ENCODE measurements at regions not wholly inside any gene's neighbourhood (a gene's known extent, or its start where the extent isn't known, plus 50 kb on each side); places are given as distances from the start of the nearest gene placed in this dataset.

DNA sequence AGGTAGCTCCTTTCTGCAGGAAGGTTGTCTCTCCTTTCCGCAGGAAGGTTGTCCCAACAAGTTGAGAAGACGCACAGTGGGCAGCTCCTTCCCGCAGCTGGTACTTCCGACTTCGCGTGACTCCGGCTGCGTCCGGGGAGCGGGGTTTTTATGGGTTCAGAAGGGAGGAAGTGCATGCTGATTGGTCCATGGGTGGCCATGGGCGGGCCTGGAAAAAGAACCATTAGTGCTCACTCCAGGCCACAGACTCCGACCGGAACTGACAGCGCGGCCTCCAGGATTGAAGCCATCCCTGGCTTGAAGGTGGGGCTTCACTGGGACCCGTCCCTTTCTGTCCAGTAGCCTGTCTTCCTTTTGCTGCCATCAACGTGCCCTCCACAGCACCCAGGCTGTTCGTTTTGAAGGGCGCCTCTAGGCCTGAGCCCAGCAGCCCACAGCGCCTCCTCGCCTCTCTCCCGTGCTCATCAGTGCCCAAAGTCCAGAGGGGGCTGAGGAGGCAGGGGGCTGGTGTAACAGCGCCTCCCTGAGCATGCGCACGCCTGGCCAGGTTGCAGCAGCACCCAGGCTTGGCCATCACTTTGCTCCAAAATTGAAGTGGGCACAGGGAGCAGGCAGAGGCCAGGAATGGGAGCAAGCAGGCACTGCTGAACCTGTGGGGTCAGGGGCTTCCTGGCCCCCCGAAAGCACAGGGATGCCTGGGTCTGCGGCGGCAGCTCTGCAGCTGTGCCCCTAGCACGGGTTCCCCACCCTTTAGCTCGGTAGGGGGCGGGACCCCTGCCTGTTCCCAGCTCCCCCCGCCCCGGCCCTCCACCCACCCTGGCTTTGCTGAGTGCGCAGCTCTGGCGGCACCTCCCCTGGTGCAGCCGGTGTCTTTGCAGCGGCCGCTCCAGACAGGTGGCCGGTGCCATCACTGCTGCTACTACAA is 330.6 kb upstream of the MCTP2 start:
- TF ChIP-seq POLR2A (IDR thresholded peaks at IDR 0.05) (no peak), POLR2AphosphoS5 (IDR thresholded peaks at IDR 0.05) (no peak)
- TF ChIP-seq, protein P1, sequence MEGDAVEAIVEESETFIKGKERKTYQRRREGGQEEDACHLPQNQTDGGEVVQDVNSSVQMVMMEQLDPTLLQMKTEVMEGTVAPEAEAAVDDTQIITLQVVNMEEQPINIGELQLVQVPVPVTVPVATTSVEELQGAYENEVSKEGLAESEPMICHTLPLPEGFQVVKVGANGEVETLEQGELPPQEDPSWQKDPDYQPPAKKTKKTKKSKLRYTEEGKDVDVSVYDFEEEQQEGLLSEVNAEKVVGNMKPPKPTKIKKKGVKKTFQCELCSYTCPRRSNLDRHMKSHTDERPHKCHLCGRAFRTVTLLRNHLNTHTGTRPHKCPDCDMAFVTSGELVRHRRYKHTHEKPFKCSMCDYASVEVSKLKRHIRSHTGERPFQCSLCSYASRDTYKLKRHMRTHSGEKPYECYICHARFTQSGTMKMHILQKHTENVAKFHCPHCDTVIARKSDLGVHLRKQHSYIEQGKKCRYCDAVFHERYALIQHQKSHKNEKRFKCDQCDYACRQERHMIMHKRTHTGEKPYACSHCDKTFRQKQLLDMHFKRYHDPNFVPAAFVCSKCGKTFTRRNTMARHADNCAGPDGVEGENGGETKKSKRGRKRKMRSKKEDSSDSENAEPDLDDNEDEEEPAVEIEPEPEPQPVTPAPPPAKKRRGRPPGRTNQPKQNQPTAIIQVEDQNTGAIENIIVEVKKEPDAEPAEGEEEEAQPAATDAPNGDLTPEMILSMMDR (IDR thresholded peaks at IDR 0.05 in 8 of 11, conservative IDR thresholded peaks at IDR 0.05 in 3 of 11): no peak

Data from spleen (tissue), 7 donors.